T-helper 17 cell (primary cell): ENCODE measurements at regions not wholly inside any gene's neighbourhood (a gene's known extent, or its start where the extent isn't known, plus 50 kb on each side); places are given as distances from the start of the nearest gene placed in this dataset.

Source experiments
- ATAC-seq: fragments of 150-1000 bp; cut with Tn5 transposase; 2 replicates; pipeline ENCODE4 v1.10.0; 2021; ENCODE audit warnings: mild to moderate bottlenecking, moderate library complexity
- DNase-seq, 3 donors: peaks; one replicate each; pipeline versions ENCODE4 v3.0.0 to v3.0.0-alpha.2; 2020 to 2021
- H3K9me3 ChIP-seq: one replicate; pipeline ENCODE4 v1.7.0; 2013; ENCODE audit warnings: low read length, mild to moderate bottlenecking; ENCODE audit not compliant: control insufficient read depth, poor library complexity, severe bottlenecking
- H3K27ac Mint-ChIP-seq: one replicate; pipeline ENCODE4 v1.8.0; 2022; ENCODE audit warnings: mild to moderate bottlenecking, moderate library complexity, mixed read lengths
- H3K27me3 Mint-ChIP-seq: one replicate; pipeline ENCODE4 v1.8.0; 2022; ENCODE audit warnings: mixed read lengths
- H3K36me3 Mint-ChIP-seq: one replicate; pipeline ENCODE4 v1.8.0; 2022; ENCODE audit warnings: low read depth, mixed read lengths
- H3K4me1 Mint-ChIP-seq: one replicate; pipeline ENCODE4 v1.8.0; 2022; ENCODE audit warnings: mild to moderate bottlenecking, mixed read lengths
- H3K4me3 Mint-ChIP-seq: one replicate; pipeline ENCODE4 v1.8.0; 2022; ENCODE audit warnings: mild to moderate bottlenecking, moderate library complexity, mixed read lengths

DNA sequence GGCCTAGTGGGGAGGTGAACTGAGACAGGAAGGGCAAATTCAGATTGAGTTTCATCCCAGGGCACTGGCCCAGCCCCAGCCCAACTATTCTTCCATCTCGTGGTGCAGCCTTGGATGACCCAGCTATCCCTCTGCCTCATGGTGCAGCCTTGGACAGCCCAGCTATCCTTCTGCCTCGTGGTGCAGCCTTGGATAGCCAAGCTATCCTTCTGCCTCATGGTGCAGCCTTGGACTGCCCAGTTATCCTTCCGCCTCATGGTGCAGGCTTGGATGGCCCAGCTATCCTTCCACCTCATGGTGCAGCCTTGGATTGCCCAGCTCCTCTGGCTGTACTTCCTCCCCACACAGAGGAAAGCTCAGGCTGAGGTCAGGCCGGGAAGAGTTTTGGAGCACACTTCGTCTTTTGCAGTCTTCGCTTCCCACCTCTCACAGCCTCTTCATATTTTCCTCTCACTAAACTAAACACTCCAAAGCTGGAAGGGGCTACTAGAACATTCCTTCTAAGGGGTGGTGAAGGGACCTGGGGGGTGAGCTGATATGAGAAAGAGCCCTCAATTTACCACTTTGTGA, 69.8 kb upstream of the TTC34 start:
- DNase-seq (no peak), ATAC-seq (no peak)
- Mint-ChIP-seq H3K36me3 (no peaks in the 10 kb centered on the region), H3K4me3 (no peak overlapping the region), H3K27ac (no peak overlapping the region), H3K4me1 (no peaks in the 10 kb centered on the region), H3K27me3 (peaks cover 11% of the 10 kb centered on the region)
- H3K9me3 ChIP-seq = peaks cover 2% of the 10 kb centered on the region

DNA sequence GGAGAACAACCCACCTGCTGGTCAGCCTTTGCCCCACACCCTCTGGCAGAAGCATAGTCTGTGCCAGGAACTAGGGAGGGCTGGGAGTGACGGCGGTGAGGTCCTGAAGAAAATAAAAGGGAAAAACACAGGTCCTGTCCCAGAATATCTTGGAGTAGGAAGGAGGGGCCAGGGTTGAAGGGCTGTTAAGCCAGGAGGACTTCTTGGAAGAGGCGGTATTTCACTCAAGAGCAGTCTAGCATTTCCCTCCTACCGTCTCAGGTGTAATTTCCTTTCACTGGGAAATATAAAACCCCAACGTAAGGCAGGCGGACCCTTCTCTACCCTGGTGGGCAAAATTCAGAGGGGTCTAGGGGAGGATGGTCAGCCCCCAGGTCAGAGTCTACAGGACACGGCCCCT, 72.7 kb upstream of the TTC34 start:
- no peak for ATAC-seq

DNA sequence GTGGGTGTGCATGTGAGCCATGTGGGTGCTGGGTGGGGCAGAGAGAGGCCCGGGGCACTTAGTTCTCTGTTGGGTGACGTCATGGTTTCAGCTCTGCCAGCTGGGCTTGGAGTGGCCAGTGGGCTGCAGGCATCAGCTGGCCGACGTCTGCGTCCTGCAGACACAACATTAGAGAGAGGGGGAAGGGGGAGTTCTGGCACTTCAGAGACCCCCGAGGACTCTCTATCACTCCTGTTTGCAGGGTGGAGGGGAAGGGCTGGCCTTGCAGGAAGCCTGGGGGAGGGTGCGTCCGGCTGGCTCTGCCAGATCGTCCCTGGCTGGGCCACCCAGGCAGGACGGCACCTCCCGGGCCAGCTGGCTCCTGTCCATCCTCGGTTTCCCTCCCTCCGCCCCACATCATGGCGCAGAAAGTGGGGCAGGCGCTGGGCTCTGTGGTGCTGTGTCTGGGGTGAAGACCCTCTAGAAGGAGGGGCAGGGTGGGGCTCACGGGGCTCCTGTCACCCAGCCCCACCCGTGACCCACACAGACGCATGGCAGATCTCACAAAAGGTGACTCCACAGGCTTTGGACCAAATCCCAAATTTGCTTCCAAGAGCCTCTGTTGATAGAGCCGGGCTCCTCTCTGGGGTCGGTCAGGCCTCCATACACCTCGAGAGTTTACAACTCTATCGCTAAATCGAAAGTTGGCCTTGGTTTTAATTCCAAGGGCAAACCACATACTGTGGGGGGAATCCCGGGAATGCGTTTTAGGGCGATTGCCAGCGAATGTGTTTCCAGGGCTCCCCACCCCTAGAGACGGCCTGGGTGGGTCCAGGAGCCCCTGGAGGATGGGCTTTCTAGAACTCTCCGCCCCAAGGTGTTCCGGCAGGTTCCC, 73.4 kb upstream of the TTC34 start:
- H3K9me3 ChIP-seq = peaks cover 2% of the 10 kb centered on the region
- Mint-ChIP-seq H3K4me3 (no peak overlapping the region), H3K27me3 (no peaks in the 10 kb centered on the region), H3K4me1 (no peaks in the 10 kb centered on the region), H3K36me3 (no peaks in the 10 kb centered on the region), H3K27ac (no peak overlapping the region)
- DNase-seq = no peak
- no peak for ATAC-seq

More for the DNA sequence above, 72.7 kb upstream of the TTC34 start:
- no peaks in the 10 kb centered on the region for H3K27me3 Mint-ChIP-seq
- no peaks in the 10 kb centered on the region for H3K4me1 Mint-ChIP-seq
- H3K36me3 Mint-ChIP-seq = no peaks in the 10 kb centered on the region
- H3K4me3 Mint-ChIP-seq = no peak overlapping the region
- no peak overlapping the region for H3K27ac Mint-ChIP-seq
- peaks cover 2% of the 10 kb centered on the region for H3K9me3 ChIP-seq
- DNase-seq = no peak

DNA sequence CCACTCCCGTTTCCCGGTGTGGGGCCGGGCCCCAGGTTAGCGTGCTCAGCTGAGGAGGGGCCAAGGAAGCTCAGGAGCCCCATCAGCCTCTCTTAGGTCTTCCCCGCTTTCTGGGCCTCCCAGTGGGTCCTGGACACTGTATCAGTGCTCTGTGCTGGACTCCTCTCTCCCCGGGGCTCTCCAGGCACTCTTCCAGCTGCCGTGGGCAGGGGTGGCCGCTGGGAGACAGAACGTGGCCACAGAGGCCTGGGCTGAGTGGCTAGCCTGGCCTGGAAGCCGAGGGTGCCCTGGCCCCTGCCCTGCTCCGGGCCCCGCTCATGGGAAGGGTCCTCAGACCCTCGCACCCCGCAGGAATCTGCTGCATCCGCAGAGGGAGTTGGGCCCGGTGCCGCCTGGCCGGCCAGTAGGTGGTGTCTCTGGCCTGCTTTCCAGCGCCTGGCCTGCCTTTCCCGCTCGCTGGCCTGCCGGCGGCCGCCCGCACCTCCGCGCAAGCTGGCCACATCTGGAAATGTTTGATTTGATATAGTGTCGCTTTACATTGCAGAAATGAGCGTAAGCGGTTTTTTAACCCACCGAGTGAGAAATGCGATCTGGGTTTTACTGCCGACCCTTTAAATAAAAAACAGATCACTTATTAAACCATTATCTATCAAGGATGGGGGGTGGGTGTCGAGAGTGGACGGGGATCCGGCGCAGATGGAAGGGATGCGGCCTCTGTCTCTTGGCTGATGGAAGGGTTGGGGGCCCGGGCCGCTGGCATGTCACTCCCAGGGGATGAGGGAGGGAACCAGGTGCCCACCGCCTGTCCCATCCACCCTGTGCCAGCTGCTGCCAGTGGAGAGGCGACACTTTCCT, 74.4 kb upstream of the TTC34 start:
- H3K4me1 Mint-ChIP-seq = no peaks in the 10 kb centered on the region
- H3K27me3 Mint-ChIP-seq = peaks cover 4% of the 10 kb centered on the region
- H3K27ac Mint-ChIP-seq = no peak overlapping the region
- no peaks in the 10 kb centered on the region for H3K36me3 Mint-ChIP-seq
- H3K4me3 Mint-ChIP-seq = no peak overlapping the region
- DNase-seq (no peak), ATAC-seq (no peak)
- H3K9me3 ChIP-seq = peaks cover 2% of the 10 kb centered on the region

DNA sequence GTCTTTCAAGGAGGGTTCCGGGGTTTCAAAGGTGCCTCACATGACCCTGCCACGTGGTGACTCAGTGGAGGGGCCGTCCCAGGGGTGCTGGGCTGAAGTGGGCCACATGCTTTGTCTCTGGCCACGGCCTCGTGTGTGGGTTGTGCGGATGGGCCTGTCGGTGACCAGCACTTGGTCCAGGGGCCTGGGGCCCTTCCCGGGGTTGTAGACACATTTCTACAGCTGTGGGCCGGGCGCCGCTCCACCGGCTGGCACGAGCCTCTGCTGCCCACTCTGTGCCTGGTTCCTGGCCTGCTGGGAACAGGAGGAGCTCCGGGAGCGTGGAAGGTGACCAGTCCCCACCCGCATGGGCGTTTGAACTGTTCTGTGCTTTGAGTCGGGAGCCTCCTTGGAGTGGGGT, 75.4 kb upstream of the TTC34 start:
- DNase-seq (no peak), ATAC-seq (no peak)
- Mint-ChIP-seq H3K36me3 (no peaks in the 10 kb centered on the region), H3K27me3 (peaks cover 6% of the 10 kb centered on the region), H3K27ac (no peak overlapping the region), H3K4me1 (no peaks in the 10 kb centered on the region), H3K4me3 (no peak overlapping the region)
- H3K9me3 ChIP-seq = no peaks in the 10 kb centered on the region

DNA sequence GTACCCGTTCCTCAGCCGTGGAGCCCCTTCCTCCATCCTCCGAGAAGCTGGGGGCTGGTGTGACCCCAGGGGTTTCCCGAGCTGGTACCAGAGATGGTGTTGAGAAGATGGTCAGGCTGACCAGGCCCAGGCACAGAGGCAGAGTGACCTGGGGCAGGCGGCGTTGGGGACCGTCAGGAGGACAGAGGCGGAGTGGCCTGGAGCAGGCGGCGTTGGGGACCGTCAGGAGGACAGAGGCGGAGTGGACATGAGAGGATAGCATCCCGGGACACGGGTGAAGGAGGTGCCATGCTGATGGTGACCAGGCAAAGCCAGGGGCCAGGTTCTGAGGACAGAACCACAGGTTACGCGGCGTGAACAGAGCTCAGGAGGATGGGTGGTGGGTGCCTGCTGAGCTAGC, 75.9 kb upstream of the TTC34 start:
- H3K36me3 Mint-ChIP-seq = no peaks in the 10 kb centered on the region
- ATAC-seq (no peak), DNase-seq (no peak)
- H3K27me3 Mint-ChIP-seq = peaks cover 6% of the 10 kb centered on the region
- no peak overlapping the region for H3K4me3 Mint-ChIP-seq
- H3K27ac Mint-ChIP-seq = no peak overlapping the region
- no peaks in the 10 kb centered on the region for H3K9me3 ChIP-seq
- no peaks in the 10 kb centered on the region for H3K4me1 Mint-ChIP-seq

DNA sequence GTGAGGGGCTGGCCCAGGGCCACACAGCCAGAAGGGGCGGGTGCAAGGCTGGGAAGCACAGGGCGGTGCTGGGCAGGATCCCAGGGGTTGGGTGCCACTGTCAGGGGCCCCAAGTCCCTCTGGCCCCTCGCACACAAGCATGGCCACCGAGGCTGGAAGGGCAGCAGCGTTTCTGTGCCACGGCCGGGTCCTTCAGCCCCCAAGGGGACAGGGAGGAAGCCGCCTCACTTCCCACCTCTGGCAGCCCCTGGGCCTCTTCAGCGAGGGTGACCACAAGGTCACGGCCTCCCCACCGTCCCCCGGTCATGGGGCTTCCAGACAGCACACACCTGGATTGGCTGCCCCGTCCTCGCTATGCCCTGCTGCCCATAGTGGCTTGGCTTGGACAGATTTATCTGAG, 77.1 kb upstream of the TTC34 start:
- Mint-ChIP-seq H3K4me3 (no peak overlapping the region), H3K36me3 (no peaks in the 10 kb centered on the region), H3K27me3 (peaks cover 6% of the 10 kb centered on the region), H3K27ac (no peak overlapping the region), H3K4me1 (no peaks in the 10 kb centered on the region)
- no peaks in the 10 kb centered on the region for H3K9me3 ChIP-seq
- no peak for ATAC-seq
- no peak for DNase-seq

DNA sequence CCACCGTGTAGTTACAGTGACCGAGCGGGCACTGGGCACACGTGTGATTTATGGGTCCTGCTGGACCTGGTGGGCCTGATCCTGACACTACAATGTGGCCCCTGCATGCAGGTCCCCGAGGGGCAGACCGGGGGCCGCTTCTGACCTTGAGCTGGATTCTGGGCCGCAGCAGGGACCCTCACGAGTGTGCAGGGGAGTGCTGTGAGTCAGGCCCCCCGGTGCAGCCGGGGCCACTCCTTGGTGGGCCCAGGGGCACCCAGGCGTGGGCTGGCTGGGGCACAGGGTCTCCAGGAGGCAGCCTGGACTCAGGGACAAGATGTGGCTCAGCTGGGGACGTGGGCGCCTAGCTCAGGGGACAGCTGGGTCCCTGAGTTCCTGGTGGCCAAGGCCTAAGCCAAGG, 77.5 kb upstream of the TTC34 start:
- no peak overlapping the region for H3K27ac Mint-ChIP-seq
- H3K36me3 Mint-ChIP-seq = no peaks in the 10 kb centered on the region
- no peaks in the 10 kb centered on the region for H3K9me3 ChIP-seq
- peaks cover 6% of the 10 kb centered on the region for H3K27me3 Mint-ChIP-seq
- H3K4me1 Mint-ChIP-seq = no peaks in the 10 kb centered on the region
- H3K4me3 Mint-ChIP-seq = no peak overlapping the region
- no peak for DNase-seq
- ATAC-seq = no peak

DNA sequence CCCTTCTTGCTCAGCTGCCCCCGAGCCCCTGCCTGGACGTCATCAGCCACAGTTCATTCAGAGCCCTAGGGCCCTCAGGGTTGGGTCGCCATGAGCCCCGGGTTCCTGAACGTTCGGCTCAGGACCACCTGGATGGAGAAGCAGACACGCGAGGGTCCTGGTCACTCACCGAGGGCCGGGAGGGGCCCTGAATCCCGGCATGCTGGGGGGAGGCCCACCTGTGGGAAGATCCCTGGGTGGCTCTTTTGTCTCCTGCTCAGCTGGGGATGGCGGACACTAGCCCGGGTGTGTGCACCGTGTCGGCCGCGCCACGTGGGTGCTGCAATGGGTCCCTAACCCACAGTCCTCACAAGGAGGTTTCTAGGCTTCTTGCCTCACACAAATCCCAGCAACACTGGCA, 78.1 kb upstream of the TTC34 start:
- no peaks in the 10 kb centered on the region for H3K36me3 Mint-ChIP-seq
- H3K27me3 Mint-ChIP-seq = peaks cover 6% of the 10 kb centered on the region
- no peaks in the 10 kb centered on the region for H3K4me1 Mint-ChIP-seq
- DNase-seq (no peak), ATAC-seq (no peak)
- no peak overlapping the region for H3K27ac Mint-ChIP-seq
- no peaks in the 10 kb centered on the region for H3K9me3 ChIP-seq
- H3K4me3 Mint-ChIP-seq = no peak overlapping the region

DNA sequence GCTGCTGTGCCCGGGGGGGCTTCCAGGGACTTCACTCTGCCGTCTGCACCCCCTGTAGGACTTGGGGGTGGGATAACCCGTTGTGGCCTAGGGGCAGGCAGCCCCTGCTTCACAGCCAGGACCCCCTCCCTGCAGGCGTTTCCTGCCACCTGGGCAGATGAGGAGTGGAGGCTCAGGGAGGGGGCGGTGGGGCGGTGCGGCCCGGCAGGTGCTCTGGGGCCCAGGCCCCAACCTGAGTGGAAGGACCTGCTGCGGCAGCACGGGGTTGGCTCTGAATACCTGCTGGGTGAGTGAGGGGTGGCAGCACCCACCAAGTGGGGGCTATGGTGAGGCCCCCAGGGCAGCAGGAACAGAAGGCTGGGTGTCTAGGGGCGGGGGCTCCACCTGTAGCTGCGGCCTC, 78.6 kb upstream of the TTC34 start:
- Mint-ChIP-seq H3K36me3 (no peaks in the 10 kb centered on the region), H3K4me3 (no peak overlapping the region), H3K27me3 (peaks cover 6% of the 10 kb centered on the region), H3K27ac (peak overlapping the region; percentile 11), H3K4me1 (peaks cover 2% of the 10 kb centered on the region)
- no peak for ATAC-seq
- no peaks in the 10 kb centered on the region for H3K9me3 ChIP-seq
- DNase-seq = no peak

DNA sequence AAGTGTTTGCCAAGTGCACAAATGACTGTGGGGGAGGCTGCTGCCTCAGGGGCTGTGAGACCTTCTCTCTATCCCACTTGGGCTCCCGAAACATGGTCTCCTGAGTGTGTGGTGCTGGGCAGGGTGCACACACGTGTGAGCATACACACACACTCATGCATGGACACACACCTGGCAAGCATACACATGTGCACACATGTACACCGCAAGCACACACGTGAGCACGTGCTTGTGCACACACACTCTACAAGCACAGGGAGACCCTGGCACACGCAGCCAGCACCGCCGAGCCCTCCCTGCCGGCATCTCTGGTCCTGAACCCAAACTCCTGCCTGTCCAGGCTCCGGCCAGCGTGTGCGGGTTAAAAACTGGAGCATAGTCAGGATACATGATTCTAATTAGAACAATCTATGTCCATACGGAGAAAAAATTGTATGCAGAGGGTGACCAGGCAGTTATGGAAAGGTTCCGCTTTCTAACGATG, 79.4 kb upstream of the TTC34 start:
- ATAC-seq = no peak
- H3K4me3 Mint-ChIP-seq = no peak overlapping the region

DNA sequence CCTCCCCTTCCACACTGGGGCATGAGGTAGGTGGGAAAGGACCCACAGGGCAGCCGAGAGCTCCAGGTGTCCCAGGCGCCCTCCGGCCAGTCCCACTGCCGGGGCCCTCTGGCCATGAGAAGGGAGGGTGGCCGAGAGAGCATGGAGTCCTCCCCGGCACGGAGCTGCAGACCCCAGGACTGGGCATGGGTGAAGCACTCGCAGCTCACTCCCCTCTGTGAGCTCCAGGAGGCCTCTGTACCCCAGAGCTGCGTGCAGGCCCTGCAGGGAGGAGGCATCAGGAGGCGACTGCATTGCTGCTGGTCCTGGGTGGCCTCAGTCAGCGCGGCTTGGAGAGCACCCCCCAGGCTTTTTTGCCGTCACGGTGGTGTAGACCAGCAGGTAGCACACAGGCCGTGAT, 80.1 kb upstream of the TTC34 start:
- ATAC-seq (no peak), DNase-seq (no peak)
- no peak overlapping the region for H3K27ac Mint-ChIP-seq
- no peaks in the 10 kb centered on the region for H3K9me3 ChIP-seq
- no peaks in the 10 kb centered on the region for H3K36me3 Mint-ChIP-seq
- H3K27me3 Mint-ChIP-seq = peaks cover 11% of the 10 kb centered on the region
- H3K4me1 Mint-ChIP-seq = peaks cover 3% of the 10 kb centered on the region
- H3K4me3 Mint-ChIP-seq = no peak overlapping the region

More for the DNA sequence above, 79.4 kb upstream of the TTC34 start:
- no peaks in the 10 kb centered on the region for H3K9me3 ChIP-seq
- DNase-seq = no peak
- Mint-ChIP-seq H3K36me3 (no peaks in the 10 kb centered on the region), H3K27me3 (peaks cover 7% of the 10 kb centered on the region), H3K4me1 (peaks cover 3% of the 10 kb centered on the region), H3K27ac (peak overlapping the region; percentile 11)

DNA sequence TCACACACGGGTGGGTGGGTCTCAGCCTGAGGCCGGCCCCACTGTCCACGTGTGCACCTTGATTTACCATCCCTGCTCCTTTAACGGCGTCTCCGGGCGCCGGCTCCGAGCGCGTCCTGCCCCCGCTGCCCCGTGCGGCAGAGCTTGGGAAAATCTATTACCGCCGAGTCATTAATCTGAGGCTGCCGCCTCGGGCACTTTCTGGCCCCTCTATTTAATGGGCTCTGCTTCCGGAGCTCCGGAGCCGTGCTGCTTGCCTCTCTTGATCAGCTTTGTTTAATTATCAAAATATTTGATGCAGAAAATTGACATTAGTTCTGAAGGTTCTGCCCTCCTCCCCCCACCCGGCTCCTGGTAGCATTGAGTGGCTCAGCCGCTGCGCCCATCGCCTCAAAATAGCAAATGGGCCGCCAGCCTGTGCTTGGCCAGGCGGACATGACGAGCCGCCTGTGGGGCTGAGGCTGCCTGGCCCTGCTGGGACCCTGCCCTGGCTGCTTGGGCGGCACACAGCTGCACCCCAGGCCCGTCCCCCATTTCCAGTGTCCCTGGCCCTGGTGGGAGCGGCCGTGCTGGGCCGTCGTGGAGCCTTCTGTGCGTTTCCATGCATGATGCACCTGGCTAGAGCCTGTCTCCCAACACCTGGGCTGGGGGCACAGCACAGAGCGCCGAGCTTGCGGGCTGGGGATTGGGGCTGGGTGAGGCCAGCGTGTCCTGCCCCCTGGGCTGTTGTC, 81.6 kb upstream of the TTC34 start:
- Mint-ChIP-seq H3K27me3 (peaks cover 11% of the 10 kb centered on the region), H3K27ac (no peak overlapping the region), H3K36me3 (no peaks in the 10 kb centered on the region), H3K4me1 (peaks cover 3% of the 10 kb centered on the region), H3K4me3 (no peak overlapping the region)
- no peaks in the 10 kb centered on the region for H3K9me3 ChIP-seq
- ATAC-seq = no peak
- no peak for DNase-seq
